Activated T-cell treated with anti-CD3 and anti-CD28 coated beads, Interleukin-2, amount 50 U/mL, for 1 hour (primary cell): ENCODE measurements at regions not wholly inside any gene's neighbourhood (a gene's known extent, or its start where the extent isn't known, plus 50 kb on each side); places are given as distances from the start of the nearest gene placed in this dataset.
"Not testable (repeated sequence)": the region's sequence is repeated elsewhere in the genome, so short reads cannot be mapped to it uniquely, and the experiment has no call there.

Experiments used
- DNase-seq: peaks from one replicate; pipeline ENCODE4 v3.0.0-alpha.2; 2020

DNA sequence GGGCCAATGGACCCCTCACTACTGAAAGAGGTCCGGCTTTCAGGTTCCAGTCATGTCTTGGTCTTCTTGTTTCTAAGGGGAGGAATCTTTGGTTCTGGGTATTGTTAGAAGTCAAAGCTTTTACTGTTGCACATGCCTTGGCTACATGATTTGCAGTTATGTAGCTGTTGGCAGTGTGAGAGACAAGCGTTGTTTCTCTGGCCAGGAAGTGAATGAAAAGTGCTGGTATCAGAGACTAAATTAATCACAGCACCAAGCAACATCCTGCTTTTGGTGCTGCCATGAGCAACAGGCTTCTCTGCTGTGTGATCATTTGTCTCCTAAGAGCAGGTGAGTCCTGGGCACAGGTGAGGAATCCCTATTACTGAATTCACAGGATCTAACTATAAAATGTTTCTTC is 100.1 kb upstream of the PRSS3 start:
- DNase-seq: no peak

DNA sequence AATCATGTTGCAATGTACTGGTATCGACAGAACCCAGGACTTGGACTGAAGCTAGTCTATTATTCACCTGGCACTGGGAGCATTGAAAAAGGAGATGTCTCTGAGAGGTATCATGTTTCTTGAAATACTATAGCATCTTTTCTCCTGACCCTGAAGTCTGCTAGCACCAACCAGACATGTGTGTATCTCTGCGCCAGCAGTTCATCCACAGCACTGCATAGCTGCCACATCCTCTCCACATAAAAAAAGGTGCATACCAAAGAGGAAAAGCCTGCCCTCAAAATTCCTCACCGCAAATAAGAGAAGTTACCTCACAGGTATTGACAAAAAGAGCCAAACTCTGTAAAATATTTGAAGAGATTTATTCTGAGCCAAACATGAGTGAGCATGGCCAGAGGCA is 99.5 kb upstream of the PRSS3 start:
- no peak for DNase-seq

DNA sequence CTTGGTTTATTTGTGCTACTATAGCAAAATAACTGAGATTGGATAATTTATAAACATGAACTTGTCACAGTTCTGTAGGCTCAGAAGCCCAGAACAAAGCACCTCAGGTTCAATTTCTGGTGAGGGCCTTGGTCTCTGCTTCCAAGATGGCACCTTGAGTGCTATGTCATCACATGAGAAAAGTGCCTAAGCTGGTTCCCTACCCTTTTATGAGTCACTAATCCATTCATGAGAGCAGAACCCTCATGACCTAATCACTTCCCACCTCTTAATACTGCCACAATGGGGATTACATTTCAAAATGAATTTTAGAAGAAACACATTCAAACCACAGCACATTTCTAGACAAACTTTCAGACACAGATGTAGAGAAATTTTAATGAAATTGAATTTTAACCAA is 98.2 kb upstream of the PRSS3 start:
- DNase-seq: no peak

DNA sequence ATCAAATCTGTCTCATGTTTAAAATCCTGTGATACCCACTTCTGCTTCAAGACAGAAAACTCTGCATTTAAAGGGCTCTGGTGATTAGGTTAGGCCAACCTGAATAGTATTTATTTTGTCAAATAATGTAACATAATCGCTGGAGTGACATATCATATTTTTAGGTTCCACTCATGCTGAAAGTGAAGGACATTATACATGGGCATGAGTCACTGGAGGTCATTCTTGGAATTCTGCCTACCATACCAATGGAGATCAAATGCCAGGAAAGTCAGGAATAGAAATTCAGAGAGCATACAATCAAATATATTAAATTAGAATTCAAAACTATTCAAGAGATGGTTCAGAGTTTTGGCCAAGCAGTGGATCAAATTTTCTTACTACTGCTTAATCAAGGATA is 97.1 kb upstream of the PRSS3 start:
- DNase-seq: no peak

DNA sequence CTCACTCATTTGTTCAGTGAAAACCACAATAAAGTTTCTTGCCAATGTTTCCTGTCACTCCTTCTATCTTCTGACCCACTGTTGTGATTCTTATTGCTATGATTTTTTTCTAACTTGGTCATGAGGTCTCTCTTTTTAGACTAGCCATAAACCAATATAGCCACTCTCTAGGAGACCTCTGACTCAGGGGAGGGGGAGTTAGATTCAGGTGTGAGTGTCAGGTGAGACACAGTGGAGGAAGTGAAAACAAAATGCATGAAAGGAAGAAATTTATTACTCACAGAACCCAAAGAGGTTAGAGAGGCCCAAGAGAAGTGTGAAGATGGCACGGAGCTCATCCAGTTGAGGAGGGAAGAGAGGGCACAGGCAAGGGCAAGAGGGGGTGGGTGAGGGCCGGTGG is 94.4 kb upstream of the PRSS3 start:
- DNase-seq: not testable (repeated sequence)

DNA sequence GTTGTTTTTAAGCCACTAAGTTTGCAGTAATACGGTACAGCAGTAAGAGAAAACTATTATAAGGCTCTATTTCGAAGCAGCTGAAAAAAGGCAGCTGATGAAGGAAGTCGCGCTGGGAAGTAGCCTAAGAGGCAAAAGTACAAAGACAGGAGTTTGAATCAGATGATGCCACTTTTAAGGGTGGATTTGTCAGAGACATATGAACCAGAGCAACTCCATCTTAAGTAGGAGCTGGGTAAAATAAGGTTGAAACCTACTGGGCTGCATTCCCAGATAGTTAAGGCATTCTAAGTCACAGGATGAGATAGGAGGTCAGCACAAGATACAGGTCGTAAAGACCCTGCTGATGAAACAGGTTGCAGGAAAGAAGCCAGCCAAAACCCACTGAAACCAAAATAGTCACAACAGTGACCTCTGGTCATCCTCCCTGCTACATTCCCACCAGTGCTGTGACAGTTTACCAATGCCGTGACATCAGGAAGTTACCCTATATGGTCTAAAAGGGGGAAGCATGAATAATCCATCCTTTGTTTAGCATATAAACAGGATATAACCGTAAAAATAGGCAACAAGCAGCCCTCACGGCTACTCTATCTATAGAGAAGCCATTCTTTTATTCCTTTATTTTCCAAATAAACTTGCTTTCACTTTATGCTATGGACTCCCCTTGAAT is 91.8 kb upstream of the PRSS3 start:
- no peak for DNase-seq

DNA sequence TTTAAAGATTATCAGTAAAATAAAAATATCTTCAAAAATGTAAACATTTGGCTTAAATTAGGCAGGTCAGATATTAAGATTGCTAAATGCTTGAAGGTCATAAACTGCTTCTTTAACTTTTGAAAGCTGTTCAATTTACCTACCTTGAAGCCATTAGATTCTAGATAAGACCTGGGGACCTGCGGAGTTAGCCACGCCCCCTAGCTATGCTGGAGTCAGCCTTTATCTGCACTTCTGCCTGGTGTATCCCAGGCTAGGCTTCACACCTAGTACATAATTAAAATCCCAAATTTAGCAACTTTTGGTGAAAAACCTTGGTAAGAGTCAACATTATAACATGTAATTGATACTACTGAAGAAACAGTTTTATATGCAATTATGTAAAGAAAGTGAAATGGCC is 89.9 kb upstream of the PRSS3 start:
- not testable (repeated sequence) for DNase-seq

DNA sequence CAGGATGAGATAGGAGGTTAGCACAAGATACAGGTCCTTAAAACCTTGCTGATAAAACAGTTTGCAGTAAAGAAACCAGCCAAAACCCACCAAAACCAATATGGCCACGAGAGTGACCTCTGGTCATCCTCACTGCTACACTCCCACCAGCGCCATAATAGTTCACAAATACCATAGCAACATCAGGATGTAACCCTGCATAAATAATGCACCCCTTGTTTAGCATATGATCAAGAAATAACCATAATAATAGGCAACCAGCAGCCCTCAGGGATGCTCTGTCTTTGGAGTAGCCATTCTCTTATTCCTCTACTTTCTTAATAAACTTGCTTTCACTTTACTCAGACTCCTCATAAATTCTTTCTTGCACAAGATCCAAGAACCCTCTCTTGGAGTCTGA is 86.9 kb upstream of the PRSS3 start:
- DNase-seq: no peak

DNA sequence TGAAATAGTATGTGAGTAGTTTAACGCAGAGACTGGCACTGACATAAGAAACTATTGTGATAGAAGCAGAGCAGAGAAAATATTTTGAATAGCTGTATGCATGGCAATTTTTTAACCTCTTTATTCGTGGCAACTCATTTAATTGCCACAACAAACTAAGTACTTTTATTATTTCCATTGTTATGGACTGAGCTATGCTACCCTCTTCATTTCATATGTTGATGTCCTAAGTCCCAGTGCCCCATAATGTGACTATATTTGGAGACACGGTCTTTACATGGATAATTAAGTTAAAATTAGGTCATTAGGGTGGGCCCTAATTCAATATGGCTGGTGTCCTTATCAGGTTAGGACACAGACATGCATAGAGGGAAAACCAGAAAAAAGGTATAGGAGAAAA is 86.1 kb upstream of the PRSS3 start:
- DNase-seq: no peak

DNA sequence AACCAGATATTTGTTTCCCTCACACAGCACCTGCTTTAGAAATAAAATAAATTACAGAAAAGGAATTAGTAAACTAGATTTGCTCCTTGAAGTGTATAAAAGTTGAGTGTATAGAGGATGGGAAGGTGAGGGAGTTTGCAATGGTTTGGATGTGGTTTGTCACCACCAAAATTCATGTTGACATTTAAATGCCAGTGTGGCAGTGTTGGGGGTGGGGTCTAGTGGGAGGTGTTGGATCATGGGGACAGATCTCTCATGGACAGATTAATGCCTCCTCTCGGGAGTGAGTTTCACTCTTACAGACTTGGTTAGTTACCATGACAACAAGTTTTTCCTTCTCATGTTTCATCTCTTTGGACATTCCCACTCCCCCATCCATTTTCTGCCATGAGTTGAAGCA is 83.9 kb upstream of the PRSS3 start:
- not testable (repeated sequence) for DNase-seq

DNA sequence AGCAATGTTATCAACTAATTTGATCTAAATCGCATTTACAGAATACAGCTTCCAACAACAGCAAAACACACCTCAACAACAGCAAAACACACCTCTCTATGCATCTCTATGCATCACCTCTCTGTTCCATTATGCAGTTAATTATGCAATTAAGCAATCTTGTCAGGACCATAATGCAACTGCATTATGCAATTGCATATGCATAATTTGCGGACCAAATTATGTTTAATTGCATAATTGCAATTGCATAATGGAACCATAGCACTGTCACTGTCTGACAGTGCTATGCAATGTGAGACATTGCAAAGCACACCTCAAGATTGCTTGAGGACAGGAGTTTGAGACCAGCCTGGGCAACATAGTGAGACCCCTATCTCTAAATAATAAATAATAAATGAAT is 80.4 kb upstream of the PRSS3 start:
- no peak for DNase-seq

DNA sequence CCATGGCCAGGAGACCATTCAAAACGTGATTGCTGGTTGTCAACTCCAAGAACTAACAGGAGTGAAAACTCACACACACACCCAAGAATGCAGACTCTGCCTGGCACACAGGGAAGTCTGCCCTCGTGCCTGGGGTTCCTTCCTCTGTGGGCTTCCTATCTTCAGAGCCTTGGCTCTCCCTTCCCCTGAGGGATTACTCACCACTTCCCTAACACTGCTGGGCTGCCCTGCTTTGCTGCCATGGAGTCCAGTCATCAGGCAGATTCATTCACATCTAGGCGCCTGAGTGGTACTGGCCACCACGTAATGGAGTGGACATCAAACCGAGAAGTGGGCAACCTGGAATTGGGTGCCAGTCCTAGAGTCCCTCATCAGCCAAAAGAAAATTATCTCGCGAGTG is 76.4 kb upstream of the PRSS3 start:
- DNase-seq: no peak

DNA sequence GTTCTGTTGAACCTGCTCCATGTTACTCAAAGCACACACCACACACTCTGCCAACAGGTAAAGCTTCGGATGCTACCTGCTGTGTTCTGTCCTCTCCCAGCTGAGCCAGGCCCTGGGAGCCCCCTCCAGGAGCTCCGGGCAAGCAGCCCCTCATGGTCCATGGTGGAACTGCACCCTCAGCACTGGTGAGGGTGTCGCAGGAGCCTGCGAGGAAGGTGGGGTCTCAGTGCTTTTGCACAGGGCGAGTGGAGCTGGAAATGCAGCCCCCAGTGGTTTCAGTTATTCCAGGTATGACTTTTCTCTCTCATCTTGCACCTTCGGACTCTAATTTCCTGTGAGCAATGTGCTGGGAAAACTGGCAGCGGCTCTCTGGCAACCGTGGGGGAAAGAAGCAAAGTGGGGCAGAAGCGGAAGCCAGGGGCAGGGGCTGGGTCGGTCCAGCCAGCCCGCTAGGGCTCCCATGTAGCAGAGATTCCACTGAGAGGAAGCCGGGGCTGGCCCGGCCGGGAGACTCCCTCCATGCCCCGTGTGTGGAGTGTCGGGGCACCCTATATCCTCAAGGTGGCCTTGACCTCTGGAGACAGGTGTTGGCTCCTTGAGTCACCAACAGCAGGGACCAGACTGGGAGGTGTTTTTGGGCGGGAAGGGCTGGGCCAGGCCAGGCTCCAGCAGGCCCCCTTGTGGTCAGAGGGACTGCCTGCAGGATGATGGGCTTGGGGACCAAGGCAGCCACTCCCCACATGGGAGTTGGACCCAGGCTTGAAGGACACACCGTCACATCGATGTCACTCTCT is 75.6 kb upstream of the PRSS3 start:
- DNase-seq: peak; percentile 59

DNA sequence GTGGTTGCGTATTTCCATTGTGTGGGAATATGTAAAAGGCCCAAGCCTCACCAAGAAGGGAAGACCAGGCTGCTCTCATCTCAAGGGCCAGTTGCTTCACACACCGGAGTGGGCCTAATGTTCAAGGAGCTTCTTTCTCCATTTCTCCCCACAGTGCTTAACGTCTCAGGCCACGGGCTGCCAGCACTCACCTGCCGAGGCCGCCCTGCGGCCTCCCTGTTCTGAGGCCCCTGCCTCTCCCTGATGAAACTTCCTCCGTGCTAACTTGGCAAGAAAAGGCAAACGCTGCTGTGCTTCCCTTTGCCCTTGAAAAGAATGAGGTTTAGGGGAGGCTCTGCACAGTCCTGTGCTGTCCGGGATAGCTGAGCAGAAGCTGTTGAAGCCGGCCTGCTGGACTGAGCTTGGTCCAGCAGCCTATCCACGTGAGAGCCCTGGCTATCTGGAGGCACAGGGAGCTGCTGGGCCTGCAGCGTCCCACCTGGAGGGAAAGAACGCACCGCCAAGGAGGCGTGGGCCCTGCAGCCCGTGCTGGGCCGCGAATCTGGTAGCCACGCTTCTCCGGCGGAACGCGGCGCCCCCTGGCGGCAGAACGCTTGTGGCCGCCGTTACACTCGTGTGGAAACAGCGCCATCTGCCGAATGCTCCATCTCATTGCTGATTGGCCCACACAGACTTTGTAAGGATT is 73.5 kb upstream of the PRSS3 start:
- DNase-seq: peak; percentile 90

DNA sequence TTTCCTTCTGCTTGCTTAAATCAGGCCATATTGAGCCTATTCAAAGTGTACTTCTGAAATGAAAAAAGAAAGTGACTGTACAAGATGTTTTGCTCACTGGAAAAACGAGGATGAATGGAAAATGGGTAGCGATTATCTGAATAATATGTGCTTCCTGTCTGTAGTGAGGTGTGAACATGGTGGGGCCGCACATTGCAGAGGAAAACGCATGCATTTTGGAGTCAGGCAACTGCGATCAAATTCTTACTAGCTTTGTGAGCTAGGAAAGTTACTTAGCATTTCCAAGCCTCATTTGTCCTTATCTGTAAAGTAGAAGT is 73.0 kb upstream of the PRSS3 start:
- no peak for DNase-seq

DNA sequence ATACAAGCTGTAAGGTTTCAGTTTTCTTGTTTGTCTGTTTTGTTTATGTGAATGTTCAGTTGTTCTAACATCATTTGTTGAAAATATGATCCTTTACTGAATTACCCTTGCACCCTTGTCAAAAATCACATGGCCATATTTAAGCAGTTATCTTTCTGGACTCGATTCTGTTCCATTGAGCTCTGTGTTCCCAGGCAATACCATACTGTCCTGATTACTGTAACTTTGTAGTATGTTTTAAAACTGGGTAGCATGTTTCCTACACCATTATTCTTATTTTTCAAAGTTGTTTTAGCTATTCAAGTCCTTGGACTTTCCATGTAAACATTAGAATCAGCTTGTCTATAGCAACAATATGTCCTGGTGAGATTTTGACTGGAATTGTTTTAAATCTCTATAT is 66.7 kb upstream of the PRSS3 start:
- no peak for DNase-seq

DNA sequence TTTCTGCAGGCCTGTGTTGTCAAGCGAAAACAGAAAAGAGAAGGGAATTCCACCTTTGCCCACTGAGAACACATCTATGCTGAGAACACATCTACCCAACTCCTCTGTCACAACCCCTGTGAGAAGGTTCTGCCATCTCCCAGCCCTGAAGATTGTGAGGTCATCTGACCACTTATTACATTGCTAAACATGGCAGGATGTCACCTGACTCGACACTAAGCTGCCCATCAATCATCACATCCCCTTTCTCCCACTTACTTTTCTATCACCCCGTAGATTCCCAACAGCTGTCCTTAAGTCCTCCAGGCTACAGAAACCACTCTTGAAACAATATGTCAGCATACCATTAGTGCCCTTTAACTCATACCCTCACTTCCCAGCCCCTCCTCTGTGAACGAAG is 64.2 kb upstream of the PRSS3 start:
- DNase-seq: no peak

DNA sequence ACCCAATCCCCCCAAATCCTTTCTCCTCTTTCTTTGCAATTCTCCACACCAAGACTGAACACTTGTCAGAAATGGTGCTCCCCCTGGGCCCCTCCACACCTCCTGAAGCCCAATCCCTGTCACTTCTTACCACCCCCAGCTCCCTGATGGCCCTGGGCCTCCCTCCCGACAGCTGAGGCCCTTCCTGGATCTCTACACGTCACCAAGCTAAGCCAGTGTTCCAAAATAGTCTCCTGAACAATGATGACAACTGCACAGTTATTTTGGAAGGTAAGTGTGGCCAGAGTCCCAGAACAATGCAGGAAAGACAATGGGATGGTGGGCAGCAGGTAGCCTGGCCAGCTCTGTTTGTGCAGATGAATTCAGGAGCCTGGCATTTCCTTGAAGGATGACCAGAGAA is 63.7 kb upstream of the PRSS3 start:
- DNase-seq: no peak

DNA sequence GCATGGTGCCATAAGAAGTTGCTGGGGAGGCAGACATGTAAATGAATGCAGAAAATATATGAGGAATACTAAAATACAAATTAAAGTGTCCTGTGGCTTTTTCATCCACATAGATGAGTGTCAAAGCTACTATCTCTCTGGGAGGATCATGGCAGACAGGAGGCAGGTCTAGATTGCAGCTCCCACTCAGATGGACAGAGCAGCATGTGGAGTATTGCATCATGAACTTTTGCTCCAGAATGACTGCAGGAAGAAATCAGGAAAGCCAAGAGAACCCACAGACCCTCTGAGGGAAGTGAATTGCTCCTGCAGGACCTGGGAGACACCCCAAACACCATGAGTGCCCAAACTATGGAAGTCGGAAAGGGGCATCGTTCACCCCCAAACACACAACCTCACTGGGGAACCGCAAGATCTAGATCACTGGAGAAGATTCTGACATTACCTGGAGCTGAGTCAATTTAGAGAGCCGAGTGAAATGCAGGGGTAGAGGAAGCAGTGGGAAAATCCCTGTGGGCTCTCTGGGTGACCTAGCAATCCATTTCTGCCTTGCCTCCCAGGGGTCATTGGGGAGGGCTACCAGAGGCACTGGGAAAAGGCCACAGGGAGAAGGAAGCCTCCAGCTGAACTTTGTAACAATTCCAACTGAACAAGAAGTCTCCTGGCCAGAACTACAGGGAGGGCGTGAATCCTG is 61.0 kb upstream of the PRSS3 start:
- DNase-seq: not testable (repeated sequence)

DNA sequence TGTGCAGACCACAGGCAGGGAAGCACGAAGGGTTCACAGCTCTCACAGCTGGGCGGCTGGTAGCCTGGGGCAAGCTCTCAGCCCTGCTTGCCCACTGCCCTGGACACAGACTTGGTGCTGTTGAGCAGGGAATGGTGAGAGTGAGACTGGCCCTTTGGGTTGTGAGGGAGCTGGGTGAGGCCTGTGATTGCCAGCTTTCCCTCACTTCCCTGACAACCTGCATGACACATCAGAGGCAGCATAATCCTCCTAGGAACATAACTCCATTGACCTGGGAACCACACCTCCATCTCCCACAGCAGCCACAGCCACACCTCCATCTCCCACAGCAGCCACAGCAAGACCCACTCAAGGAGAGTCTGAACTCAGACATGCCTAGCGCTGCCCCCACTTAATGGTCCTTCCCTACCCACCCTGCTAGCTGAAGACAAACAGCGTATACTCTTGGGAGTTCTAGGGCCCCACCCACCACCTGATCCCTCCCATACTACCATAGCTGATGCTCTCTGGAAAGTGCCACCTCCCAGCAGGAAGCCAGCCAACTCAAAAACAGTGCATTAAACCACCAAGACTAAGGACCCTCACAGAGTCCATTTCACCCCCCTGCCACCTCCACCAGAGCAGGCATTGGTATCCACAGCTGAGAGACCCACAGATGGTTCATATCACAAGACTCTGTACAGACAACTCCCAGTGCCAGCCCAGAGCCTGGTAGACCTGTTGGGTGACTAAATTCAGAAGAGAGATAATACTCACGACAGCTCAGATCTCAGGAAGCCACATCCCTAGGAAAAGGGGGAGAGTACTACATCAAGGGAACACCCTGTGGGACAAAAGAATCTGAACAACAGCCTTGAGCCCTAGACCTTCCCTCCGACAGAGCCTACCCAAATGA is 60.2 kb upstream of the PRSS3 start:
- not testable (repeated sequence) for DNase-seq

DNA sequence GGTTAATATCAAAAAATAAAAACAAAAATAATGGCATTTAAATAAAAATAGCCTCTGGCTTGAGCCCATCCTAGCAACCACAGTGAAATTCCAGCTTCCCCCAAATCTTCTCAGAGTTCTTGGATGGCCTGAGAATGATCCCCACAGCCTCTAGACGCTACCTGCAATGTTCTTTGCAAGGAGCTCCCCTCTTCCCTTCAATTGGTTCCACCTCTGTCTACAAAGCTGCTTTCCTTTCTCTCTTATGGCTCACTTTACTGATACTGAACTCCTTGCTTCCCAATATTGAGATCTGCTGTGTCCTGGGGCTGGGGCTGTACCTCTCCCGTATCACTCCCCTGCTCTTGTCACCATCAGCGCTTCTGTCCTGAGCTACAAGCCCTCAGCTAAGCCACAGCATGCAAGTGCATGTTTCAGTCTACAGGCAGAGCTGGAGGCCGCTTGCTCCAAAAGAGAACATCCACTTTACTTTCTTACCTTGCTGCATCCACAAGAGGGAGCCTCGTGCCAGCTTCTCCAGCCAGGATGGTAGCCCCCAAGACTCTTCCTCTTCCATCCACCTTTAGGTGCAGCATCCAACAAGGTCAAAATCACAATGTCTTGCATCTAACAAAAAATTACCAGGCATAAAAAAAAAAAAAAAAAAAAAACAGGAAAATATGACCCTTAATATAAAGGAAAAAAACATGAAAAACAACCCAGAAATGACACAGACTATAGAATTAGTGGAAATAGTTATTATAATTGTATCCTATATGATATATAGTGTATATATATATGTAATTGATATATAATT is 57.4 kb upstream of the PRSS3 start:
- DNase-seq: no peak

DNA sequence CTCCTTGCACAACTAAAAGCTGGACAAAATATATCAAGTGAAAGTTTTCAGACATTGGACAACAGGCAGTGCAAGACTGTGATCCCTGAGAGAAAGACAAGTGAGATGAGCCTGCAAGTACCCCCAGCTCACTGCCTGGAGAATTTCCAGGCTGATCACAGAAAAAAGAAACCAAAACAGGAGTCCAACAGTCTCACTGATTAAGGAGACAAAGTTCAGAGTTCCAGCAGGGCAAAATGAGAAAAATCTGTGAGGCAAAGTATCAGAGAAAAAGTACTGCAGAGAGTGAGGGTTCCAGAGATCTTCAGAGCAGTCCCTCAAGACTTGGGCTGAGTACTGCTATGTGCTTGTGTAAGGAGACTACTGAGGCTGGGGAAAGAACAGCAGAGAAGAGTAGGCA is 56.0 kb upstream of the PRSS3 start:
- DNase-seq: no peak
